Mesothelial cell of epicardium (in vitro differentiated cells): ENCODE measurements at regions not wholly inside any gene's neighbourhood (a gene's known extent, or its start where the extent isn't known, plus 50 kb on each side); places are given as distances from the start of the nearest gene placed in this dataset.

Experiments
- DNase-seq, 2 experiments: peaks; one replicate each; pipeline ENCODE4 v3.0.0; 2021; ENCODE audit warnings: low spot score in 2 of 2; ENCODE audit not compliant: unreplicated experiment in 2 of 2
- H3K27ac Mint-ChIP-seq: 2 replicates; pipeline ENCODE4 v1.8.0; 2021; ENCODE audit warnings: mixed read lengths
- H3K27me3 Mint-ChIP-seq: 2 replicates; pipeline ENCODE4 v1.8.0; 2021; ENCODE audit warnings: low read depth, mixed read lengths
- H3K36me3 Mint-ChIP-seq: 2 replicates; pipeline ENCODE4 v1.8.0; 2021; ENCODE audit warnings: mixed read lengths
- H3K4me1 Mint-ChIP-seq: 2 replicates; pipeline ENCODE4 v1.8.0; 2021; ENCODE audit warnings: mixed read lengths
- H3K4me3 Mint-ChIP-seq: 2 replicates; pipeline ENCODE4 v1.8.0; 2021; ENCODE audit warnings: mild to moderate bottlenecking, moderate library complexity, mixed read lengths
- H3K9me3 Mint-ChIP-seq: 2 replicates; pipeline ENCODE4 v1.8.0; 2021; ENCODE audit warnings: mixed read lengths
- TF ChIP-seq, protein P1 (sequence below): fragments of 200-600 bp; sonication (generic); IDR thresholded peaks from one replicate; pipeline ENCODE4 v1.5.0; 2021; ENCODE audit warnings: antibody characterized with exemption; ENCODE audit not compliant: unreplicated experiment

DNA sequence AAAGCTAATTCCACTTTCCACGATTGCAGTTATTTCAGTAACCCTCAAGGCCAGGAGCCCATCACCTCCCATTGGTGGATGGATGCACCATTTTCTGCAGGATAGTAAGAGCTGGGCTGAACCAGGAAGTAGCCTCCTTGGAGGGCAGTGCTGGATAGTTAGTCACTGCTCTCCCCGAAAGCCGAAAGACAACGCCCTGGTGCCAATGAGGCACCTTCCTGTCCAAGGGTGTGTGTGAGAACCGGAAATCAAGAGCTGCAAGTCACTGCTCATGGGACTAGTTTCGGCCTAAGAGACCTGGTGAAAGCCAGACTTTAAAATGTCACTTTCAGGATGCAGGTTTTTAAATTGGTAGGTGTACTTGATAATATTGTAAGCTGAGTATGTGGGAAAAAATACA lies 203.8 kb upstream of the HS3ST1 start:
- DNase-seq, result no peak
- H3K4me1 Mint-ChIP-seq, result no peaks in the 10 kb centered on the region
- H3K36me3 Mint-ChIP-seq, result no peaks in the 10 kb centered on the region
- H3K27me3 Mint-ChIP-seq, result no peaks in the 10 kb centered on the region
- no peaks in the 10 kb centered on the region for H3K9me3 Mint-ChIP-seq
- TF ChIP-seq, protein P1, sequence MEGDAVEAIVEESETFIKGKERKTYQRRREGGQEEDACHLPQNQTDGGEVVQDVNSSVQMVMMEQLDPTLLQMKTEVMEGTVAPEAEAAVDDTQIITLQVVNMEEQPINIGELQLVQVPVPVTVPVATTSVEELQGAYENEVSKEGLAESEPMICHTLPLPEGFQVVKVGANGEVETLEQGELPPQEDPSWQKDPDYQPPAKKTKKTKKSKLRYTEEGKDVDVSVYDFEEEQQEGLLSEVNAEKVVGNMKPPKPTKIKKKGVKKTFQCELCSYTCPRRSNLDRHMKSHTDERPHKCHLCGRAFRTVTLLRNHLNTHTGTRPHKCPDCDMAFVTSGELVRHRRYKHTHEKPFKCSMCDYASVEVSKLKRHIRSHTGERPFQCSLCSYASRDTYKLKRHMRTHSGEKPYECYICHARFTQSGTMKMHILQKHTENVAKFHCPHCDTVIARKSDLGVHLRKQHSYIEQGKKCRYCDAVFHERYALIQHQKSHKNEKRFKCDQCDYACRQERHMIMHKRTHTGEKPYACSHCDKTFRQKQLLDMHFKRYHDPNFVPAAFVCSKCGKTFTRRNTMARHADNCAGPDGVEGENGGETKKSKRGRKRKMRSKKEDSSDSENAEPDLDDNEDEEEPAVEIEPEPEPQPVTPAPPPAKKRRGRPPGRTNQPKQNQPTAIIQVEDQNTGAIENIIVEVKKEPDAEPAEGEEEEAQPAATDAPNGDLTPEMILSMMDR, result no peak
- H3K27ac Mint-ChIP-seq, result no peak overlapping the region
- no peak overlapping the region for H3K4me3 Mint-ChIP-seq

DNA sequence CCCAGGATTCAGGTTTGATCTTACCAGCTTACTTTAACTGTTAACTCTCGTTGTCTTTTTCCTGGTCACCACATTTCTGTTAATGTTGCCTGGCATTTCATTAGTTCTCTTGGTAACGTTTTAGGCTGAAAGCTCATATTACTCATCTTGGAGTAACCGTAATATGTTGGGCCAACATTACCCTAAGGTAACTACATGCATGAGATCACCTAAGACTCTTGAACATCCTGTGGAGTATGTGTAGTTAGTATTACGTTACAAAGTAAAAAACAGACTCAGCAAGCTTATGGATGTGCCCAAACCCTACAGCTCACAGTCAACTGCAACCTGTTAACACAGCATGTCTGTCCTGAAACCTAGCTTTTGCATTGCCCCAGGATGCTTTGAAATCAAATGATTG lies 203.3 kb upstream of the HS3ST1 start:
- Mint-ChIP-seq H3K9me3 (peaks cover 3% of the 10 kb centered on the region), H3K27ac (no peak overlapping the region), H3K27me3 (no peaks in the 10 kb centered on the region), H3K36me3 (no peaks in the 10 kb centered on the region), H3K4me3 (no peak overlapping the region), H3K4me1 (no peaks in the 10 kb centered on the region)
- no peak for DNase-seq
- TF ChIP-seq, protein P1, result no peak

DNA sequence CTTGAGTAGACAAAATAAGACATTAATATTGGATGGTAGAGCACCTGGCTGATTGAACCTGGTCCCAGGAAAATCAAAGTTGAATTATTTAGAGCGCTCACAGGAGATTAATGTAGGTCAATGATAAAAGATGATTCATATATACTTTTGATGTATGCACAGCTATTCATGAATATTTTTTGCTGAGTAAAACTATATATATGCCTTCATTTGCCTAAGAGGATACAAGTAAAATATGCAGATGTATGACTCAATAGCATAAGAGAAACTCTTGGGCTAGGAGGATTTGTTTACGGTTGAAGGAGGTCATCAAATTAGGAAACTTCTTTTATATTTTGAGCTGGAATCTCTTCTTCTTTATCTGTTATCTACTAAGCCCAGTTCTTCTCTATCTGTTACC lies 202.7 kb upstream of the HS3ST1 start:
- H3K9me3 Mint-ChIP-seq, result peaks cover 5% of the 10 kb centered on the region
- H3K36me3 Mint-ChIP-seq, result no peaks in the 10 kb centered on the region
- no peaks in the 10 kb centered on the region for H3K27me3 Mint-ChIP-seq
- no peak overlapping the region for H3K4me3 Mint-ChIP-seq
- H3K27ac Mint-ChIP-seq, result no peak overlapping the region
- no peak for DNase-seq
- no peaks in the 10 kb centered on the region for H3K4me1 Mint-ChIP-seq
- TF ChIP-seq, protein P1, result no peak

DNA sequence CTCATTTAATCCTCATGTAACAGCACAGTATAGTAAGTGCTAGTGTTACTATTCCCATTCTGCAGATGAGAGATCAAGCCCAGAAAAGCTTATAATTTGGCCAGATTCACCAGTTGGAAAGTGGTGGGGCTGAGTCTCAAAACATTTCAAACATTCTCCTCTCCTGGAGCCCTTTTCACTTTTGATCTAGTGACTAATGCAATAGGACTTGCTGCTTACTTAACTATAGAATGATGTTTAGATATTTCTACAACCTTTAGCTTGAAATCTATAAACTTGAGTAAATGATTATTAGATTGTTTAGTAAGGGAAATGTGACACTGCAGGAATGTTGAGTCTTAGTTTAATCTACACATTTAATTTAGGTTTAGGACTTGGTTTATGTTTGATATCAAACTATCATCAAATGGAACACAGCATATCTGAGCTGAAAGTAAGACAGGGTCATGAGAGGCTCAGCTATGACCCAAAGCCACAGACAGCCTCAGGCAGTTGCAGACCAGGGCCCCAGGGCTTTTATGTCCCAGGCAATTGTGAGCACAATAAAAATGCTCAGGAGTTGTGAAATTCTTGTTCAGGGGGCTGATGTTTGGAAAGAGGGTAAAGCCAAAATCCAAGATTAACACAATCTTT lies 199.5 kb upstream of the HS3ST1 start:
- no peak overlapping the region for H3K4me3 Mint-ChIP-seq
- no peak for DNase-seq
- H3K36me3 Mint-ChIP-seq, result no peaks in the 10 kb centered on the region
- TF ChIP-seq, protein P1, result no peak
- H3K4me1 Mint-ChIP-seq, result no peaks in the 10 kb centered on the region
- H3K27ac Mint-ChIP-seq, result no peak overlapping the region
- H3K9me3 Mint-ChIP-seq, result peaks cover 5% of the 10 kb centered on the region
- H3K27me3 Mint-ChIP-seq, result no peaks in the 10 kb centered on the region

DNA sequence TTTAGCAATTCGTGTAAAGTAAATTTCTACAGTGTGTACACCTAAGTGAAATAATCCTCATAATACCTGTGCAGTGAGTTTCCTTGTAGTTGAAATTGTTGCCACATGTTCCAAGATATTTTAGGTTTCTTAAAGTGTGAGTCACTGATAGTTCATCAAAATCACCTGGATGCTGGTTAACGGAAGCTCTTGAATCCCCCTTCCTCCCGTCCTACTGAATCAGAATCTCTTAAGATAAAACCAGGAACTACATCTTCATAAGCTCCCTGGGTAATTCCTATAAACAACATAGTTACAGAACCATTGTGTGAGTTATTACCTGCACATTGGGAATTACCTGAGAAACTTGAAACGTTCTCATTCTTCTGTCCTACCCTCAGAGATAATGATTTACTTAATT lies 197.4 kb upstream of the HS3ST1 start:
- H3K4me3 Mint-ChIP-seq, result no peak overlapping the region
- H3K27ac Mint-ChIP-seq, result no peak overlapping the region
- TF ChIP-seq, protein P1, result no peak
- H3K4me1 Mint-ChIP-seq, result no peaks in the 10 kb centered on the region
- no peaks in the 10 kb centered on the region for H3K36me3 Mint-ChIP-seq
- no peaks in the 10 kb centered on the region for H3K27me3 Mint-ChIP-seq
- no peak for DNase-seq
- H3K9me3 Mint-ChIP-seq, result peaks cover 5% of the 10 kb centered on the region

DNA sequence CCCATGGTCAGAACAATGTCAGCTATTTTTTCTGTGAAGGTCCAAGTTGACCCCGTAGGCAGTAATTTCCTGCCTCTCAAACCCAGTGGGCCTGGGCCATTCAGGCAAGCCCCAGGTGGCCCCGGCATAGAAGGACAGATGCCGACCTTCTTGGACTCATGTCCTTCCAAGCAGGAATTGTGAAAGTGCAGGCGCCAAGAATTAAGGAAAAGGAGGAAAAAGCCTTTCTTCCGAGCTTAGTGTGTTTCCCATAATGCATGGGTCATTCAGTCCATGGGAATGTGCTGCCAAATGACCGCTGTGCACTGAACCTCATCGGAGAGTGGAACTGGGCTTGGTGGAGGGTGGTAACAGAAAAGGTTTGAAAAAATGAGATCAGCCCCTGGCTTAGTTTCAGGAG lies 196.5 kb upstream of the HS3ST1 start:
- Mint-ChIP-seq H3K9me3 (peaks cover 9% of the 10 kb centered on the region), H3K4me1 (no peaks in the 10 kb centered on the region), H3K27me3 (no peaks in the 10 kb centered on the region), H3K36me3 (no peaks in the 10 kb centered on the region), H3K27ac (no peak overlapping the region), H3K4me3 (no peak overlapping the region)
- no peak for DNase-seq
- TF ChIP-seq, protein P1, result no peak
